HFFc6 (cell line): ENCODE measurements at regions not wholly inside any gene's neighbourhood (a gene's known extent, or its start where the extent isn't known, plus 50 kb on each side); places are given as distances from the start of the nearest gene placed in this dataset.

Source experiments
- DNase-seq: peaks from one replicate; pipeline ENCODE4 v3.0.0-alpha.2; 2018
- H3K27ac Mint-ChIP-seq: 2 replicates; pipeline ENCODE4 v1.8.0; 2020; ENCODE audit warnings: mild to moderate bottlenecking, mixed read lengths
- H3K27me3 Mint-ChIP-seq: 2 replicates; pipeline ENCODE4 v1.8.0; 2021; ENCODE audit warnings: mild to moderate bottlenecking, moderate library complexity, mixed read lengths; ENCODE audit not compliant: insufficient read depth
- H3K36me3 Mint-ChIP-seq: 2 replicates; pipeline ENCODE4 v1.8.0; 2021; ENCODE audit warnings: low read depth, mixed read lengths
- H3K4me1 Mint-ChIP-seq: 2 replicates; pipeline ENCODE4 v1.8.0; 2020; ENCODE audit warnings: low read depth, mixed read lengths
- H3K4me3 Mint-ChIP-seq: 2 replicates; pipeline ENCODE4 v1.8.0; 2020; ENCODE audit warnings: mild to moderate bottlenecking, moderate library complexity, mixed read lengths
- H3K9me3 Mint-ChIP-seq: 2 replicates; pipeline ENCODE4 v1.8.0; 2020; ENCODE audit warnings: mild to moderate bottlenecking, mixed read lengths
- TF ChIP-seq, protein P1 (sequence below): fragments of 200-600 bp; sonication (generic); IDR thresholded peaks from 2 replicates; pipeline ENCODE4 v1.5.0; 2021; ENCODE audit warnings: antibody characterized with exemption, mild to moderate bottlenecking

DNA sequence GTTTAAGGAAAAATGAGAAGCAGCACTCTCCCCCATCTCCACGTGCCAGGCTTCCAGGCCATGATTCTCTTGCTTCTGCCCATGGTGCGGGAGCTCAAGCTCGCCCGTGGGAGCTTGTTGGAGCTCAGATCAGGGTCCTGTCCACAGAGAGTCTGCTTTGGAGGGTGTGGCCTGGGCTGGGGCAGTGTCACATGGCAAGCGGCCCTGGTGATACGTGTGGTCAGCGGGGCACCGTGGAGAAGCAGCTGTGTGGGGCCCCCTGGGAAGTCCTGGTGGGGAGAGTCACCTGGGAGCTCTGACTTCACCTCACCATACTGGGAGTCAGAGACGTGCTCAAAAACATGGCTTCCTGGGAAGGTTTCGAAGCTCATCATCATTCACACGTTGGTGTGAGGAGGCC lies 275.3 kb downstream of the GADD45G start:
- Mint-ChIP-seq H3K9me3 (peaks cover 30% of the 10 kb centered on the region), H3K4me1 (no peaks in the 10 kb centered on the region), H3K36me3 (peaks cover 7% of the 10 kb centered on the region; the same call in 1 of the 2 replicates), H3K27ac (no peak overlapping the region), H3K27me3 (peaks cover 2% of the 10 kb centered on the region), H3K4me3 (no peak overlapping the region)
- DNase-seq, result no peak
- TF ChIP-seq, protein P1, sequence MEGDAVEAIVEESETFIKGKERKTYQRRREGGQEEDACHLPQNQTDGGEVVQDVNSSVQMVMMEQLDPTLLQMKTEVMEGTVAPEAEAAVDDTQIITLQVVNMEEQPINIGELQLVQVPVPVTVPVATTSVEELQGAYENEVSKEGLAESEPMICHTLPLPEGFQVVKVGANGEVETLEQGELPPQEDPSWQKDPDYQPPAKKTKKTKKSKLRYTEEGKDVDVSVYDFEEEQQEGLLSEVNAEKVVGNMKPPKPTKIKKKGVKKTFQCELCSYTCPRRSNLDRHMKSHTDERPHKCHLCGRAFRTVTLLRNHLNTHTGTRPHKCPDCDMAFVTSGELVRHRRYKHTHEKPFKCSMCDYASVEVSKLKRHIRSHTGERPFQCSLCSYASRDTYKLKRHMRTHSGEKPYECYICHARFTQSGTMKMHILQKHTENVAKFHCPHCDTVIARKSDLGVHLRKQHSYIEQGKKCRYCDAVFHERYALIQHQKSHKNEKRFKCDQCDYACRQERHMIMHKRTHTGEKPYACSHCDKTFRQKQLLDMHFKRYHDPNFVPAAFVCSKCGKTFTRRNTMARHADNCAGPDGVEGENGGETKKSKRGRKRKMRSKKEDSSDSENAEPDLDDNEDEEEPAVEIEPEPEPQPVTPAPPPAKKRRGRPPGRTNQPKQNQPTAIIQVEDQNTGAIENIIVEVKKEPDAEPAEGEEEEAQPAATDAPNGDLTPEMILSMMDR, result no peak

DNA sequence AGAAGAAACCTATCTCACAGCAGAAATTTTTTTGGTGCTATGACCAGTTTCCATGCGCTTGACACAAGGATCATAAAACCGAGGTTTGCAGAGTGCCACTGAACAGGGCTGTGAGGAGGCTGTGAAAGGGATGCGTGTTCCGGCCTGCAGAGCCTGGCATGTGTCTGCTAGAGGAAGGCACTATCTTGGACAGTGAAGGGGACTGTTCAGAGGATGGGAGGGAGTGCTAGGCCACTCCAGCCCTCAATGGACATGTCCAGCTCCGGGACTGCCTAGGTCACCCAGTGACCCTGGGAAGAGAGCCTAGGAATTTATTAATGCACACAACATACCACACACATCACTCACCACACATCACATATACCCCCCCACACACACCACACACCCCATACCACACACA lies 275.9 kb downstream of the GADD45G start:
- Mint-ChIP-seq H3K9me3 (peaks cover 30% of the 10 kb centered on the region), H3K4me1 (no peaks in the 10 kb centered on the region), H3K27me3 (peaks cover 2% of the 10 kb centered on the region), H3K36me3 (peaks cover 12% of the 10 kb centered on the region; the same call in 1 of the 2 replicates), H3K4me3 (no peak overlapping the region), H3K27ac (no peak overlapping the region)
- TF ChIP-seq, protein P1, result no peak
- DNase-seq, result no peak

DNA sequence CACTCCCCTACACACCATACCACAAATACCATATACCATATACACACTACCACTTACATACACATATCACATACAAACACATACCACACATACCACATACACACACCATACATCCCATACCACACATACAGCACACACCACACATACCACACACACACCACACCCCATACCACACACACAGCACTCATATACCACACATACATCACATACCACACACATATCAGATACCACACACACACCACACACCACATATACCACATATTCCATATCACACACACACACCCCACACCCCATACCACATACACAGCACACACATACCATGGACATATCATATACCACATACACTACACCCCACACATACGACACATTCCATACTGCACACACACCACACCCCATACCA lies 276.6 kb downstream of the GADD45G start:
- no peak for DNase-seq
- TF ChIP-seq, protein P1, result no peak
- no peak overlapping the region for H3K27ac Mint-ChIP-seq
- peaks cover 31% of the 10 kb centered on the region for H3K9me3 Mint-ChIP-seq
- H3K27me3 Mint-ChIP-seq, result peaks cover 2% of the 10 kb centered on the region
- H3K4me3 Mint-ChIP-seq, result no peak overlapping the region
- no peaks in the 10 kb centered on the region for H3K4me1 Mint-ChIP-seq
- peaks cover 12% of the 10 kb centered on the region; the same call in 1 of the 2 replicates for H3K36me3 Mint-ChIP-seq

DNA sequence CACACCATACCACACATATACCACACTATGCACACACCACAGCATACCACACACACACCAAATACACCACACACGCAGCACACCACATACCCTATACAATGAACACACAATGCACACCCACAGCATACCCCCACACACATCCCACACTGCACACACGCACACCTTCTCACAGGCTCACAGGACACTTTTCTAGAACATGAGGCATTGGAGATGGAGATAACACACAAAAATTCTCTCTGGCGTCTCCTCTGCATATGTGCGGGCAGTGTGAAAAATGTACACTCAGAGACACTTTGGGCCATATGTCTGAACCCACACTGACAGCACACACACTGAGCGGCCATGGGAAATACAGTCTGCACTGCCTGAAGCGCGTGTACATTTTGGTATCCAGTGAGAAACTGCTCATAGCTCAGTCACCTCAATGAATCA lies 278.1 kb downstream of the GADD45G start:
- Mint-ChIP-seq H3K27ac (no peak overlapping the region), H3K36me3 (peaks cover 19% of the 10 kb centered on the region; the same call in 1 of the 2 replicates), H3K4me1 (no peaks in the 10 kb centered on the region), H3K4me3 (no peak overlapping the region), H3K27me3 (peaks cover 2% of the 10 kb centered on the region), H3K9me3 (peaks cover 36% of the 10 kb centered on the region)
- TF ChIP-seq, protein P1, result no peak
- no peak for DNase-seq

DNA sequence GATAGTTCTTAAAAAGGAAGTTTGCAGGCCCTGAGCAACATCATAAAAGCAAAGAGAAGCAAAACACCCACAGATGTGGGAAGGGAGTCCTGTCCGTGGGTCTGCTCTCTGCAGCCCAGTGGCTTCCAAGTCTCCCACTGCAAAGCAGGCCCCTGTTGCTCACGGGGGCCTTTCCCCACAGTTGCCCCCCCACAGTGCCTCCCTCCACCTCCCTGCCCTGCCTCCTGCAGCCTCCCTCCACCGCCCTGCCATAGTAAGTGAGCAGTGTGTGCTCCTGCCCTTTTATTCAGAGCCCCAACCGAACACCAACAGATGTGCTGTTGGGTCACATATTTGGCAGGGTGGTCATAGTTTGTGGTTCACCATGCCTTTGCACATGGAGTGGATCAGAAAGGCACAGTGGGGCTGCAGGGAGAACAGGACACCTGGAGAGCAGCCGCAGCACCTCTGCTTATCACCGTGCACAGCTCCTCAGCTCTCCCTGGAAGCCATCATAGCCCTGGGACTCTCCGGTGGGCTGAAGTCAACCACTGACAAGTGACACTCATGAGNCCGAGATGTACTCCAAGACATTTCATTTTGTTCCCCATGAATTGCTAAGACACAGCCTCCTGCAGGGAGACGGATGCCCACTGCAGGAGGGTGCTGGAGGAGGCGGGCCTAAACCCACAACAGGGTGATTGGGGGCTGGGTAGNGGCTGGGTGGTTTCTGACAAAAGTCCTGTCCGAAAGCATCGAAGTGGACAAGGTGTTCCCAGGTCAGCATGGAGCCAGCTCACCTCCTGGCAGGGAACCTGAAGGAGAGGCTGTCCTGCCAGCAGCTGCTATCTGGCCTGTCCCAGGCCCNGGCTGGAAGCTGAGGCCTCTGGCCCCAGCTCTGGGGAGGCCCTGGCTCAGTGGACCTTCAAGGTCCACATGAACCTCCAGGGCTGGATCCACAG lies 278.9 kb downstream of the GADD45G start:
- no peaks in the 10 kb centered on the region; the same call in none of the 2 replicates for H3K27me3 Mint-ChIP-seq
- no peak overlapping the region for H3K4me3 Mint-ChIP-seq
- H3K27ac Mint-ChIP-seq, result no peak overlapping the region
- H3K36me3 Mint-ChIP-seq, result peaks cover 15% of the 10 kb centered on the region; the same call in 1 of the 2 replicates
- DNase-seq, result no peak
- TF ChIP-seq, protein P1, result no peak
- H3K9me3 Mint-ChIP-seq, result peaks cover 30% of the 10 kb centered on the region
- no peaks in the 10 kb centered on the region for H3K4me1 Mint-ChIP-seq
